Left cardiac atrium (tissue), 4 donors: ENCODE measurements at regions not wholly inside any gene's neighbourhood (a gene's known extent, or its start where the extent isn't known, plus 50 kb on each side); places are given as distances from the start of the nearest gene placed in this dataset.
"Not testable (repeated sequence)": the region's sequence is repeated elsewhere in the genome, so short reads cannot be mapped to it uniquely, and the experiment has no call there.

ENCODE experiments used
- ATAC-seq, 2 donors: fragments of 200-7000 bp; cut with Tn5 transposase; one replicate each; pipeline ENCODE4 v1.9.1; 2020; ENCODE audit warnings: mild to moderate bottlenecking in 2 of 2, moderate library complexity in 2 of 2
- DNase-seq: peaks from one replicate; pipeline ENCODE4 v3.0.0-alpha.2; 2020
- intact Hi-C, 2 donors: fragments of 100-400 bp; cut with DNase I; formaldehyde crosslinking; loops; one replicate each; pipeline versions ENCODE4 v1.14.1 to v1.15.1; 2022 to 2023
- donor health status: DM: no; HTN: yes; CAD: no.
- donor health status: DM: no; HTN: yes; CAD: no; lungs with severe emphysema.
- donor health status: DM: yes; HTN: yes; CAD: no.
- donor health status: Dilated cardiomyopathy.

GRCh38 chr15:84147307-84147706 lies 88.3 kb upstream of the GOLGA6L4 start:
- ATAC-seq, result peak in 1 of 2 donors; percentile 45
- DNase-seq, intact Hi-C loops: not testable (repeated sequence)

- no peak for ATAC-seq
- intact Hi-C loops, result no loop called here
Measured at GRCh38 chr15:84151205-84151931, 84.2 kb upstream of the GOLGA6L4 start.

DNA sequence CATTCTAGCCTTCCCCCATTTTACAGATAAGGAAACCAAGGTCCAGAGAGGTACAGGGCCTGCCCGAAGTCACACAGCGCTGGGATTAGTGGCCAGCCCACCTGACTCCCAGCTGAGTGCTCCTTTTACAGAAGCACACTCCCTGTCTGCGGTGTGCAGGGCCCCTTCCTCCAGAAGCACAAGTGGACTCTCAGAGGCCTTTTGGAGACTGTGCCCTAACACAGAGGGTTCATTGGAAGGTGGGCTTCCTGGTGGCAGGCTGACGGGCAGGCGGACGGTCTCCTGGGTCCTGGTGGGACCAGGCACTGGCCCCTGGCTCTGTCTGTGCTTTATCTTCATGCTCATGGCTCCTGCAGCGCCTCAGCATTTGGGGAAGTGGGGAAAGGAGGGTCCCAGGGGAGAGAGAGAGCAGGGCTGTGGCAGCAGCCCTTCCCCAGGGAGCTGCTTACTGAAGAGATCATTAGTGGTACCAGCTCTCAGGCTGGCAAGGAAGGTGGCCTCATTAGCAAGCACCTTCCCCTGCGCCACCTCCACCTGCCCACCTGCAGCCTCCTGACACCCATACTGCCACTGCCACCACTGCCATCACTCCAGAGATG lies 83.1 kb upstream of the GOLGA6L4 start:
- intact Hi-C loops, result not testable (repeated sequence)

More at GRCh38 chr15:84151205-84151931, 84.2 kb upstream of the GOLGA6L4 start:
- no peak for DNase-seq

DNA sequence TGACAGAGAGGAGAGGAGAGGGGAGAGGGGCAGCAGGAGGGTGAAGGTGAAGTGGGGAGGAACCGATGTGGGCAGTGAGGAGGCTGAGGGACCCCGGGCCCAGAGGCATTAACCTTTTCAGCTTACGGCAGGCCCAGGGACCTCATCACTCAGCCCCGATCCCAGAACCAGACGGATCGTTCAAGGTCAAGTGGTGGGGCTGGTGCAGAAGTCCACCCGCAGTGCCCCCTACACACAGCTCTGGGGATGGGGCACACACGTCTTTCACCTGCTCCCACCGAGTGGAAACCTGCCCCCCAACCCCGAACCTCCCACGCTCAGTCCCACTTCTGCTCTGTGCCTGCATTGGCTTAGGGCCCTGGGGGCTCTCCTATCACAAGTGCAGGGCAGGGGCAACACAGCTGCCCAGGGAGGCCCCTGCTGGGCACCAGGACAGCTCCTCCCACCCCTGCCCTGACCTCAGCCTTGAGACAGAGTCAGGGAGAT lies 81.9 kb upstream of the GOLGA6L4 start:
- intact Hi-C loops, ATAC-seq, DNase-seq: not testable (repeated sequence)

More for the DNA sequence above, 83.1 kb upstream of the GOLGA6L4 start:
- not testable (repeated sequence) for DNase-seq, ATAC-seq

DNA sequence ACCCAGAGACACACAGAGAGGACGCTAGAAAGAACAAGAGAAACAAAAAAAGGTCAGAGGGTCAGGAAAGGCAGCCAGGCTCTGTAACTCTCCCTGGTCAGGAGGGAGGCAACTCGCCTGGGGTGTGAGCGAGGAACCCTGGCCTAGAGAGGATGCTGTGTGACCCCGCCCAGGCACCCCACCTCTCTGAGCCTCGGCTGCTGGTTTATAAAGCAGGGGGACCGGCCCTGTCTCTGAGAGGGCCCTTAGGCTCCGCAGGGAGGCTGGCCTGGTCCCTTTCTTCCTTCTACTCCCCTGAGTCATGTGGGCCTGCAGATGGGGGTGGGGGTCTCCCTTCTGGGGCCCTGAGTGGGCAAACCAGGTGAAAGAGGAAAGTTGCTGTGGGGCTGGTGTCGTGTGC lies 81.3 kb upstream of the GOLGA6L4 start:
- ATAC-seq, intact Hi-C loops, DNase-seq: not testable (repeated sequence)

DNA sequence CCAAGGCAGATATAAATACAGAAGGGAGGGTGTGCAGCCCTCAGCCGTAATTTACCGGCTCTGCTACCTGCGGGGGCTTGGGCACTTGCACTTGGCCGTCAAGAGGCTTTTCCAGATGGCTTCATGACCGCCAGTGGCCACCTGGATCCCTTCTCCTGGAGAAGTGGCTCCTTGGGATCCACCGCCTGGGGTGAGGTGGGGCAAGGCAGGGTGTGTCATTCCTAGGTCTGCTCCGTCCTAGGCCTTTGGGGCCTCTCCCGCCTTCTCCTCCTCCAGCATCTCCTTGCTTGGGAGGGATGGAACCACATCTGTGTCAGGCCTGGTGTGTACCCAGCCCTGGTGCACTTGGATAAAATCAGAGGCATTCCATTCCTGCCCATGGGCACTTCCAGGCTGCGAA lies 80.8 kb upstream of the GOLGA6L4 start:
- DNase-seq, intact Hi-C loops, ATAC-seq: not testable (repeated sequence)

GRCh38 chr15:84155792-84156587 lies 79.6 kb upstream of the GOLGA6L4 start:
- ATAC-seq, intact Hi-C loops, DNase-seq: not testable (repeated sequence)

DNA sequence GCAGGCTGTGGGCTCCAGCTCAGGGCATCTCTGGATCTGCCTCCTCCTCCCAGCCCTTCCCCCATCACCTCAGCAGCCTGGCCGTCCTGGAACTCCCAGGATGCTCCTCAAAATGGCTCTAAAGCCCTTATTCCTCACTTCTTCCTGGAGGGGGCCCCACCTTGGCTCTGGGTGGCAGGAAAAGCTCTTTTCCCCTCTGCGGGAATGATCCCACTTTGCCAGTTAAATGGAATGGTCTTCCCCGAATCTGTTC lies 79.1 kb upstream of the GOLGA6L4 start:
- DNase-seq, intact Hi-C loops, ATAC-seq: not testable (repeated sequence)

DNA sequence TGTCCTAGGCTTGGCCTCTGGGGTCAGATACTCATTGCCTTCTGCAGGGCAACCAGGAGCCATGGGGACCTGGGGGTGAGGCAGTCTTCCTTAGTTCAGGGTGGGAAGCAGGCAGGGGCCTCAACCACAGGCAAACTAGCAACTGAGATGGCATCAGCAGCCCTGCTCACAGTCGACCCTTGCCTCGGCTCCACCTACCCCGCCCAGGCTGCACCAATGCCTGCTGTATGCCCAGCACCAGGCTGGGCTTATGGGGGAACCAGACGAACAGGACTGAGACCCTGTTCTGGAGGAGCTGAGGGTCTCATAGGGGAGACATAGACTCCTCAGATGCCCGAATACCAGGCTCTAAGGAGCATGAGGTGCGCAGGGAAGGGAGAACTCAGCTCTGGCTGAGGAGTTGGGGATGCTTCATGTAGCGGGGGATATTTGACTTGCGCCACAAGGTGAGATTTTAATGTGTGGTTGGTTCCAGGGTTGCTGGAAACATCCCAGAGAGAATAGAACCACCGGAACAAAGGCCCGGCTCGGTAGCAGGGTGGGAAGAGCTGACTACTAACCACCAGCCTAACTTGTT lies 78.4 kb upstream of the GOLGA6L4 start:
- intact Hi-C loops, DNase-seq, ATAC-seq: not testable (repeated sequence)

- DNase-seq, intact Hi-C loops, ATAC-seq: not testable (repeated sequence)
Measured at GRCh38 chr15:84157857-84158256, 77.7 kb upstream of the GOLGA6L4 start.

DNA sequence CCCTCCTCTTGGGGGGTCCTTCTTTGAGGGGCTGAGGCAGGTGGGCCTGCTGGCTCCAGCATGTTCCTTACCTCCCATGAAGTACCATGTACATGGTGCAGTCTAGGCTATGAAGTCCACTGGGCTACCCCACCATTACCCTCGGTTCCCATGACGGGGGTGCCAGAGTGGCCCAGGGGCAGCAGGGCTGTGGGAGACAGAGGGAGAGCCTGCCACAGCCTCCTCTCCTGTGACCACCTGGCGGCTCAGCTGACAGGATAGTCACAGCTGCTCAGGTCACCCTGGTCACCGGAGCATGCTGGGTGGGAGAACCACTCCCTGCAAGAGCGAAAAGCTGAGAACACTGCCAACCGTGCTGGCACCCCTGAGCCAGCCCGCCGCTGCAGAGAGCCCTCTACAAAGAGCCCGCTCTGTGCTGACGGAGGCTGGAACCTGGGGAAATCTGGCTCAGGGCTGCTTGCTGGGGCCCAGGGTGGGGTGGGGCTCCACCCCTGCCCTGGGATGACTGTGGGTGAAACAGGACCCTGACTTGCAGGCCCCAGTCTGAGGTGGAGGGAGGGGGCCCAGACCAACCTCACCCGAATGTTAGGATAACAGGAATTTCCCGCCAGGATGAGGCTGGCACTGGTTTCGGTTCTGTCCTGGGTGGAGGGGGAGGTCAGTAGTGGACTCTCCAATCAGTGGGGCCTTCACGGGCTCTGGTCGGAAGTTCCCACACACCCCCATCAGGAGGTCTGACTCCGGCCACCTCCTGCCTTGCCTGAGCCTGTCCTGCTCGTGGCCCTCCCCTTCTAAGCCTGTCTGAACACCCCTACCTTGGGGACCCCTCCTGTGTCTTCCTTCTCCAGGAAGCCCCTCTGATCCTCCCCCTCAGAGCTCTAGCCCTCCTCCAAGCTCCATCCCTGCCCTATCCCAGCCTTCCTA lies 76.0 kb upstream of the GOLGA6L4 start:
- intact Hi-C loops, DNase-seq, ATAC-seq: not testable (repeated sequence)

- DNase-seq, intact Hi-C loops, ATAC-seq: not testable (repeated sequence)
Measured at GRCh38 chr15:84164423-84165292, 70.9 kb upstream of the GOLGA6L4 start.

GRCh38 chr15:84170029-84170428 lies 65.5 kb upstream of the GOLGA6L4 start:
- intact Hi-C loops, ATAC-seq, DNase-seq: not testable (repeated sequence)

- ATAC-seq, intact Hi-C loops: not testable (repeated sequence)
- DNase-seq, result peak; percentile 20
Measured at GRCh38 chr15:84173231-84173610, 62.4 kb upstream of the GOLGA6L4 start.
